ENCODE measurements at regions not wholly inside any gene's neighbourhood (a gene's known extent, or its start where the extent isn't known, plus 50 kb on each side); places are given as distances from the start of the nearest gene placed in this dataset.

DNA sequence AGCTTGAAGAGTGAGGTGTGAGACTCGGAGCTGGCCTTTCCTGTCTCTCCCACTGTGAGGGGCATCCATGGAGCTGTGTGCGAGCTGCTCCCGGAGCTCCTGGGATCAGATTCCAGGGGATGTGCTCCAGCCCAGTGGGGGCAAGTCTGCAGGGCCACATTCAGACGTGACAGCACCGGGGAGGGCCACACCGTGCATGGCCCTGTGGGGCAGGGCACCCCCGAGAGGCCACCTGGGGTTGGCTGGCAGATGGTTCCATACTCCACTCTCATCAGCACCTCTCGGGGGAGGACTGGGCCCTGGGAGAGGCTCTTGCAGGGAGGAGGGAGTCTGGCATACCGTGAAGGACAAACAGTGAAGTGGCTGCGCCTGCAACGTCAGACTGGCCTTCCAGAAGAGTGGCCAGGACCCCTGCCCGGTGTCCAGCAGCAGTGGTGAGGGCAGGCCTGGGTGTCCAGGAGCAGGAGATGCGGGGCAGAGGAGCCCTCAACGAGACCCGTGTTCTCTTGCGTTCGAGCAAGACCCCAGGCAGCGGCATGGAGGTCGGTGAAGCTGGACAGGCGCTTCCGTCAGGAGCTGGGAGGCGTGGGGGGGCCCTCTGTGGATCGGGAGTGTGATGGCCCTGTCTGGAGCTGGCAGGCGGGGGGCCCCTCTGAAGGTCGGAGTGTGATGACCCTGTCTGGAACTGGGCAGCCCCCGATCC is 84.3 kb downstream of the ASB1 start (continued):
- TF ChIP-seq ZNF37A (tag by site-specific recombination; IDR thresholded peaks at IDR 0.05) (no peak), PRDM1 (tag by site-specific recombination; IDR thresholded peaks at IDR 0.05) (no peak)

DNA sequence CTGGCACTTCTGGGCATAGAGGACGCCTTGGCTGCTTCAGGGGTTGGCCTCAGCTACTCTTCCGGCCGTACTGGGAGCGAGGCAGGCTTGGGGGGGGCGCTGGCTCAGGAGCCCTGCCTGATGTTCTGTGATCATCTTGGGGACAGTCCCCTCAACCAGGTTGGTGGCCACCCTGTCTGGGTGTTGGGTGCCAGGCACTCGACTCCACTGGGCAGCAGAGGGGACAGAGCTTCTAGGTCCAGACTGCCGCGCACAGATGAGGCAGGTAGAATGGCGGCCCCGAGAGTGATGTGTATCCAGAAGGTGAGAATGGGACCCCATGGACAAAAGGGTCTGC is 84.9 kb downstream of the ASB1 start:
- no peaks in the 10 kb centered on the region for H3K9me3 ChIP-seq (ENCODE audit: control insufficient read depth, insufficient read depth, low read depth, low read length)
- no peaks in the 10 kb centered on the region for H3K4me1 ChIP-seq (ENCODE audit: control insufficient read depth, insufficient read depth, low read length)
- no peaks in the 10 kb centered on the region for H3K36me3 ChIP-seq (ENCODE audit: control insufficient read depth in 2 of 2, insufficient read depth in 1 of 2, low read length in 2 of 2)
- H3K4me3 ChIP-seq (ENCODE audit: low read depth, low read length) = no peak overlapping the region
- TF ChIP-seq BCL11A (tag by site-specific recombination; IDR thresholded peaks at IDR 0.05; ENCODE audit: low read depth) (no peak), ZFP41 (tag by site-specific recombination; IDR thresholded peaks at IDR 0.05; ENCODE audit: borderline replicate concordance) (no peak), GFI1B (tag by site-specific recombination; IDR thresholded peaks at IDR 0.05) (no peak), ZNF366 (tag by site-specific recombination; conservative IDR thresholded peaks at IDR 0.05) (no peak), ZSCAN16 (tag by site-specific recombination; IDR thresholded peaks at IDR 0.05) (no peak), ZIC2 (tag by site-specific recombination; IDR thresholded peaks at IDR 0.05) (no peak), ZNF776 (tag by site-specific recombination; IDR thresholded peaks at IDR 0.05; ENCODE audit: borderline replicate concordance) (no peak), ZBTB1 (tag by site-specific recombination; IDR thresholded peaks at IDR 0.05) (no peak), ZNF214 (tag by site-specific recombination; IDR thresholded peaks at IDR 0.05; ENCODE audit: borderline replicate concordance) (no peak), ZNF521 (tag by site-specific recombination; IDR thresholded peaks at IDR 0.05) (no peak), ZNF24 (tag by site-specific recombination; IDR thresholded peaks at IDR 0.05) (no peak), ZNF121 (tag by site-specific recombination; IDR thresholded peaks at IDR 0.05) (no peak)
- TF ChIP-seq, protein P1, sequence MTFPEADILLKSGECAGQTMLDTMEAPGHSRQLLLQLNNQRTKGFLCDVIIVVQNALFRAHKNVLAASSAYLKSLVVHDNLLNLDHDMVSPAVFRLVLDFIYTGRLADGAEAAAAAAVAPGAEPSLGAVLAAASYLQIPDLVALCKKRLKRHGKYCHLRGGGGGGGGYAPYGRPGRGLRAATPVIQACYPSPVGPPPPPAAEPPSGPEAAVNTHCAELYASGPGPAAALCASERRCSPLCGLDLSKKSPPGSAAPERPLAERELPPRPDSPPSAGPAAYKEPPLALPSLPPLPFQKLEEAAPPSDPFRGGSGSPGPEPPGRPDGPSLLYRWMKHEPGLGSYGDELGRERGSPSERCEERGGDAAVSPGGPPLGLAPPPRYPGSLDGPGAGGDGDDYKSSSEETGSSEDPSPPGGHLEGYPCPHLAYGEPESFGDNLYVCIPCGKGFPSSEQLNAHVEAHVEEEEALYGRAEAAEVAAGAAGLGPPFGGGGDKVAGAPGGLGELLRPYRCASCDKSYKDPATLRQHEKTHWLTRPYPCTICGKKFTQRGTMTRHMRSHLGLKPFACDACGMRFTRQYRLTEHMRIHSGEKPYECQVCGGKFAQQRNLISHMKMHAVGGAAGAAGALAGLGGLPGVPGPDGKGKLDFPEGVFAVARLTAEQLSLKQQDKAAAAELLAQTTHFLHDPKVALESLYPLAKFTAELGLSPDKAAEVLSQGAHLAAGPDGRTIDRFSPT (tag by site-specific recombination; IDR thresholded peaks at IDR 0.05) = no peak
- TF ChIP-seq, protein P2, sequence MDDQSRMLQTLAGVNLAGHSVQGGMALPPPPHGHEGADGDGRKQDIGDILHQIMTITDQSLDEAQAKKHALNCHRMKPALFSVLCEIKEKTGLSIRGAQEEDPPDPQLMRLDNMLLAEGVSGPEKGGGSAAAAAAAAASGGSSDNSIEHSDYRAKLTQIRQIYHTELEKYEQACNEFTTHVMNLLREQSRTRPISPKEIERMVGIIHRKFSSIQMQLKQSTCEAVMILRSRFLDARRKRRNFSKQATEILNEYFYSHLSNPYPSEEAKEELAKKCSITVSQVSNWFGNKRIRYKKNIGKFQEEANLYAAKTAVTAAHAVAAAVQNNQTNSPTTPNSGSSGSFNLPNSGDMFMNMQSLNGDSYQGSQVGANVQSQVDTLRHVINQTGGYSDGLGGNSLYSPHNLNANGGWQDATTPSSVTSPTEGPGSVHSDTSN (CRISPR knock-in tag; IDR thresholded peaks at IDR 0.05) = no peak
- TF ChIP-seq, protein P3, sequence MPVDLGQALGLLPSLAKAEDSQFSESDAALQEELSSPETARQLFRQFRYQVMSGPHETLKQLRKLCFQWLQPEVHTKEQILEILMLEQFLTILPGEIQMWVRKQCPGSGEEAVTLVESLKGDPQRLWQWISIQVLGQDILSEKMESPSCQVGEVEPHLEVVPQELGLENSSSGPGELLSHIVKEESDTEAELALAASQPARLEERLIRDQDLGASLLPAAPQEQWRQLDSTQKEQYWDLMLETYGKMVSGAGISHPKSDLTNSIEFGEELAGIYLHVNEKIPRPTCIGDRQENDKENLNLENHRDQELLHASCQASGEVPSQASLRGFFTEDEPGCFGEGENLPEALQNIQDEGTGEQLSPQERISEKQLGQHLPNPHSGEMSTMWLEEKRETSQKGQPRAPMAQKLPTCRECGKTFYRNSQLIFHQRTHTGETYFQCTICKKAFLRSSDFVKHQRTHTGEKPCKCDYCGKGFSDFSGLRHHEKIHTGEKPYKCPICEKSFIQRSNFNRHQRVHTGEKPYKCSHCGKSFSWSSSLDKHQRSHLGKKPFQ (tag by site-specific recombination; IDR thresholded peaks at IDR 0.05) = no peak
- ChIA-PET POLR2A (no interaction called here), CTCF (no interaction called here)
- no peak overlapping the region for H3K27ac ChIP-seq (ENCODE audit: extremely low read depth, low read depth, low read length)

DNA sequence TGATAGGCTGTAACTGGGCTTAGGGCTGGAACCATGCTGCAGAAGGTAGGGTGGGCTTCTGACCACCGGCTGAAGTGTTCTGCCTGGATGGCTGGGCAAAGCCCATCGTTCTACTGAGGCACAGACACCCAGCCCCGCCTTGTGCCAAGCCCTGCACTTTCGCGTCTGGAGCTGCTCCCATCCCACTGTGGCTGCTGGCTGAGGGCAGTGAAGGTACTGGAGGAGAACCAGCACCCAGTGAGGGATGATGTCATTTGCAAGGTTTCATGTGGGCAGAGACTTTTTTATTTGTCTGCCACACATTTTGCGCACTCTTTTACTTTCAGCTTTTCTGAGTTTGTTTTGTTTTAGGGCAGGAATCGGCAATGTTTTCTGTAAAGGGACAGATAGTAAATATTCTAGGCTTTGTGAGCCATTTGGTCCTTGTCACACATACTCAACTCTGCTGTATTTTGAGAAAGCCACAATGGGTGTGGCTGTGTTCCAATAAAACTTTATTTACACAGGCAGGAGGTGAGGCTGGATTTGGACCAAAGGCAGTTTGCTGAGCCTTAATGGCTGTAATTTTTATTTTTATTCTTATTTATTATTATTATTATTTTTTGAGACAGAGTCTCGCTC is 85.6 kb downstream of the ASB1 start:
- ChIA-PET POLR2A (no interaction called here), CTCF (interaction anchor here (0.7 to 1.6 kb wide), 8 partner anchors 10 to 276 kb away, joined by 3 to 7 read pairs (median 4); no protein-coding TSS in a partner anchor)
- Histone ChIP-seq H3K27ac (ENCODE audit: extremely low read depth, low read depth, low read length) (no peak overlapping the region), H3K4me3 (ENCODE audit: low read depth, low read length) (no peak overlapping the region), H3K9me3 (ENCODE audit: control insufficient read depth, insufficient read depth, low read depth, low read length) (no peaks in the 10 kb centered on the region), H3K4me1 (ENCODE audit: control insufficient read depth, insufficient read depth, low read length) (no peaks in the 10 kb centered on the region), H3K36me3 (ENCODE audit: control insufficient read depth in 2 of 2, insufficient read depth in 1 of 2, low read length in 2 of 2) (no peaks in the 10 kb centered on the region)
- TF ChIP-seq, protein P4, sequence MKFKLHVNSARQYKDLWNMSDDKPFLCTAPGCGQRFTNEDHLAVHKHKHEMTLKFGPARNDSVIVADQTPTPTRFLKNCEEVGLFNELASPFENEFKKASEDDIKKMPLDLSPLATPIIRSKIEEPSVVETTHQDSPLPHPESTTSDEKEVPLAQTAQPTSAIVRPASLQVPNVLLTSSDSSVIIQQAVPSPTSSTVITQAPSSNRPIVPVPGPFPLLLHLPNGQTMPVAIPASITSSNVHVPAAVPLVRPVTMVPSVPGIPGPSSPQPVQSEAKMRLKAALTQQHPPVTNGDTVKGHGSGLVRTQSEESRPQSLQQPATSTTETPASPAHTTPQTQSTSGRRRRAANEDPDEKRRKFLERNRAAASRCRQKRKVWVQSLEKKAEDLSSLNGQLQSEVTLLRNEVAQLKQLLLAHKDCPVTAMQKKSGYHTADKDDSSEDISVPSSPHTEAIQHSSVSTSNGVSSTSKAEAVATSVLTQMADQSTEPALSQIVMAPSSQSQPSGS (tag by site-specific recombination; IDR thresholded peaks at IDR 0.05; ENCODE audit: low read depth) = 0 out of 2 replicates have a peak, but pooled peaks have one; percentile 4
- TF ChIP-seq ZNF10 (tag by site-specific recombination; IDR thresholded peaks at IDR 0.05) (peak; percentile 91), ZSCAN30 (tag by site-specific recombination; IDR thresholded peaks at IDR 0.05) (no peak), ZNF302 (tag by site-specific recombination; IDR thresholded peaks at IDR 0.05; ENCODE audit: low read depth) (no peak), ZBTB48 (tag by site-specific recombination; IDR thresholded peaks at IDR 0.05) (no peak)
- TF ChIP-seq, protein P5, sequence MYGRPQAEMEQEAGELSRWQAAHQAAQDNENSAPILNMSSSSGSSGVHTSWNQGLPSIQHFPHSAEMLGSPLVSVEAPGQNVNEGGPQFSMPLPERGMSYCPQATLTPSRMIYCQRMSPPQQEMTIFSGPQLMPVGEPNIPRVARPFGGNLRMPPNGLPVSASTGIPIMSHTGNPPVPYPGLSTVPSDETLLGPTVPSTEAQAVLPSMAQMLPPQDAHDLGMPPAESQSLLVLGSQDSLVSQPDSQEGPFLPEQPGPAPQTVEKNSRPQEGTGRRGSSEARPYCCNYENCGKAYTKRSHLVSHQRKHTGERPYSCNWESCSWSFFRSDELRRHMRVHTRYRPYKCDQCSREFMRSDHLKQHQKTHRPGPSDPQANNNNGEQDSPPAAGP (tag by site-specific recombination; IDR thresholded peaks at IDR 0.05) = peak; percentile 76; the same call in 1 of the 2 replicates
- TF ChIP-seq, protein P6, sequence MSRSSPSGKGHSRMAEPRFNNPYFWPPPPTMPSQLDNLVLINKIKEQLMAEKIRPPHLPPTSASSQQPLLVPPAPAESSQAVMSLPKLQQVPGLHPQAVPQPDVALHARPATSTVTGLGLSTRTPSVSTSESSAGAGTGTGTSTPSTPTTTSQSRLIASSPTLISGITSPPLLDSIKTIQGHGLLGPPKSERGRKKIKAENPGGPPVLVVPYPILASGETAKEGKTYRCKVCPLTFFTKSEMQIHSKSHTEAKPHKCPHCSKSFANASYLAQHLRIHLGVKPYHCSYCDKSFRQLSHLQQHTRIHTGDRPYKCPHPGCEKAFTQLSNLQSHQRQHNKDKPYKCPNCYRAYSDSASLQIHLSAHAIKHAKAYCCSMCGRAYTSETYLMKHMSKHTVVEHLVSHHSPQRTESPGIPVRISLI (tag by site-specific recombination; IDR thresholded peaks at IDR 0.05) = no peak
